ENCODE measurements at regions not wholly inside any gene's neighbourhood (a gene's known extent, or its start where the extent isn't known, plus 50 kb on each side); places are given as distances from the start of the nearest gene placed in this dataset.

- TF ChIP-seq CTCF (IDR thresholded peaks at IDR 0.05): no peak
- TF ChIP-seq ZFX (IDR thresholded peaks at IDR 0.05; ENCODE audit: borderline replicate concordance): no peak
These were observed 195.5 kb upstream of the PDE10A start for GRCh38 chr6:165858586-165858985.
